Coronary artery (tissue), 2 donors: ENCODE measurements at regions not wholly inside any gene's neighbourhood (a gene's known extent, or its start where the extent isn't known, plus 50 kb on each side); places are given as distances from the start of the nearest gene placed in this dataset.

Experiments
- DNase-seq: peaks from one replicate; pipeline ENCODE4 v3.0.0-alpha.2; 2017; ENCODE audit warnings: low spot score
- H3K27ac ChIP-seq, 2 donors: fragments of 200-600 bp; sonication (generic); one replicate each; pipeline ENCODE4 v1.5.1; 2016 to 2019
- H3K4me3 ChIP-seq: fragments of 200-600 bp; sonication (generic); 2 replicates; pipeline ENCODE4 v1.5.1; 2016; ENCODE audit warnings: mild to moderate bottlenecking, moderate library complexity
- TF ChIP-seq, protein P1 (sequence below): fragments of 200-600 bp; sonication (generic); IDR thresholded peaks from one replicate; pipeline ENCODE4 v1.5.1; 2019; ENCODE audit warnings: antibody characterized with exemption

DNA sequence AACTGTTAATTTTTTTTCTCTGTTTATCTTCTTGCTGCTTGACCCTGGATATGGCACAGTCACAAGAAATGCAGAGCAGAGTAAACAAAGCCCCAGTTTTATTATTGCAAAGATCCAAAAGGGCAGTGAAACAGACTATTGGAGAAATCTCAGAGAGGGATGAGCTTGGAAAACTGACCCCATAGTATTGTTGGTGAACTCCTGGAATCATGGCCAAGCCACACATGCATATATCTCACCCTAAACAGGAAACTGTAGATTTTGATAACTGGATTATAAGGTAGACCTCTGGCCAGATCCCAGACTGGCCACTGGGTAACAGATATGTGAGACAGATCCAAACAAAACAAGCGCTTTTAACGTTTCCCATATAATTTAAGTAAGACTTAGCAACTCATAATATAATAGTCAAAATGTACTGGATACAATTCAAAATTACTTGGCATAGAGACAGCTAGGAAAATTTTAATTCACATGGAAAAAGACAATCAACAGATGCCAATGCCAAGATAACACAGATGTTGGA is 263.5 kb upstream of the SEMA6A start:
- TF ChIP-seq, protein P1, sequence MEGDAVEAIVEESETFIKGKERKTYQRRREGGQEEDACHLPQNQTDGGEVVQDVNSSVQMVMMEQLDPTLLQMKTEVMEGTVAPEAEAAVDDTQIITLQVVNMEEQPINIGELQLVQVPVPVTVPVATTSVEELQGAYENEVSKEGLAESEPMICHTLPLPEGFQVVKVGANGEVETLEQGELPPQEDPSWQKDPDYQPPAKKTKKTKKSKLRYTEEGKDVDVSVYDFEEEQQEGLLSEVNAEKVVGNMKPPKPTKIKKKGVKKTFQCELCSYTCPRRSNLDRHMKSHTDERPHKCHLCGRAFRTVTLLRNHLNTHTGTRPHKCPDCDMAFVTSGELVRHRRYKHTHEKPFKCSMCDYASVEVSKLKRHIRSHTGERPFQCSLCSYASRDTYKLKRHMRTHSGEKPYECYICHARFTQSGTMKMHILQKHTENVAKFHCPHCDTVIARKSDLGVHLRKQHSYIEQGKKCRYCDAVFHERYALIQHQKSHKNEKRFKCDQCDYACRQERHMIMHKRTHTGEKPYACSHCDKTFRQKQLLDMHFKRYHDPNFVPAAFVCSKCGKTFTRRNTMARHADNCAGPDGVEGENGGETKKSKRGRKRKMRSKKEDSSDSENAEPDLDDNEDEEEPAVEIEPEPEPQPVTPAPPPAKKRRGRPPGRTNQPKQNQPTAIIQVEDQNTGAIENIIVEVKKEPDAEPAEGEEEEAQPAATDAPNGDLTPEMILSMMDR, result no peak
- no peak for DNase-seq
- Histone ChIP-seq H3K27ac (no peak overlapping the region), H3K4me3 (no peak overlapping the region)

- TF ChIP-seq, protein P1, result no peak
- Histone ChIP-seq H3K4me3 (no peak overlapping the region), H3K27ac (no peak overlapping the region)
- no peak for DNase-seq
These were observed 260.3 kb upstream of the SEMA6A start for GRCh38 chr5:116834796-116835515.

GRCh38 chr5:116830079-116830478 is 255.5 kb upstream of the SEMA6A start:
- DNase-seq, result no peak
- TF ChIP-seq, protein P1, result no peak
- H3K27ac ChIP-seq, result no peak overlapping the region
- H3K4me3 ChIP-seq, result no peak overlapping the region

DNA sequence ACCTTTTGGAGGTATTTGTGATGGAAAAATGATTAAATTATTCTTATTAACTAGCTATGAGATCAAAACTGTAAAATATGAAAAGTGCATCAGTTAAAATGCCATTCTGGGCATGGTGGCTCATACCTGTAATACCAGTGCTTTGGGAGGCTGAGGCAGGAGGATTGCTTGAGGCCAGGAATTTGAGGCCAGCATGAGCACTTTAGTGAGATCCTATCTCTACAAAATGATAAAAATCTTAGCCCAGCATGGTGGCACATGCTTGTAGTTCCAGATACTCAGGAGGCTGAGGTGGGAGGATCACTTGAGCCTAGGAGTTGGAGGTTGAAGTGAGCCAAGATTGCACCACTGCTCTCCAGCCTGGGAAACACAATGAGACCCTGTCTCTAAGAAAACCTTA is 252.5 kb upstream of the SEMA6A start:
- TF ChIP-seq, protein P1, result no peak
- no peak overlapping the region for H3K4me3 ChIP-seq
- no peak overlapping the region for H3K27ac ChIP-seq
- no peak for DNase-seq

GRCh38 chr5:116825486-116825885 is 250.9 kb upstream of the SEMA6A start:
- no peak overlapping the region for H3K4me3 ChIP-seq
- TF ChIP-seq, protein P1, result no peak
- no peak for DNase-seq
- H3K27ac ChIP-seq, result no peak overlapping the region

DNA sequence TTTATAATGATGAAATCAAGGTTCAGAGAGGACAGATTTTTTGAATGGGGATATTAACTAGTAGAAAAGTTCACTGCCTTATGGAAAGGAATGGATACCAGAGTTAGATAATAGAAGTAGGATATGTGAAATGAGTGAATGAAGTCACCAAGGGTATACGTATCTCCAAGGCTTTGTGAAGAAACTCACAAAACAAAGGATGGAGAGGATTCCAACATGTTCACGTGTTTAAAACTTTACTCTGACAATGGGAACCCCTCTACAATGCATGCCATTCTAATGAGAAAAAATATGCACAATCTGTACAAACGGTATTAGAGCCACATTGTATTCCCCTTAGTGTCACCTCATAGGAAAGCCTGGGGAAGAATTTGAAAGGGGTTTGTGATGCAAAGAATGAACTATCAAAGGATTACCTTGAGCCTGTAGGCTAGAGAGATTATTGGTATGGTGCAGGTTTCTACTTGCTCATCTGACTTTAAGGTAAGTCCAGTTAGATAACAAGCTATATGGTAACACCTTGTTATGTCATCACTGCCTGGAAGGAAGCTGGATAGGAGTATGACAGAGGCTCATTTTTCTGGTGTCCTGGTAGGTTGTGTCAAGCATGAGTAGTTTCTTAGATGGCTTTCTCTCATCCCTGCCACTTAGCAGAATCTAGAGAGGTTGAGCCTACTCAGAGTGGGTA is 250.3 kb upstream of the SEMA6A start:
- TF ChIP-seq, protein P1, result no peak
- H3K4me3 ChIP-seq, result no peak overlapping the region
- no peak for DNase-seq
- no peak overlapping the region for H3K27ac ChIP-seq
